ENCODE measurements at regions not wholly inside any gene's neighbourhood (a gene's known extent, or its start where the extent isn't known, plus 50 kb on each side); places are given as distances from the start of the nearest gene placed in this dataset.

GRCh38 chr5:124301850-124302249, 444.6 kb downstream of the ZNF608 start:
- H3K36me3 Mint-ChIP-seq = no peaks in the 10 kb centered on the region
- no peak for ATAC-seq (ENCODE audit: low read depth in 2 of 2)
- H3K27me3 Mint-ChIP-seq = no peaks in the 10 kb centered on the region
- no peaks in the 10 kb centered on the region for H3K27me3 ChIP-seq (ENCODE audit: control insufficient read depth, insufficient read depth, low read length)
- DNase-seq = no peak
- no peak overlapping the region for H3K27ac ChIP-seq (ENCODE audit: insufficient read depth, low read length, poor library complexity, severe bottlenecking)
- H3K4me3 ChIP-seq (ENCODE audit: low read depth, low read length) = no peak overlapping the region
- H3K4me1 Mint-ChIP-seq = no peaks in the 10 kb centered on the region
- no peaks in the 10 kb centered on the region for H3K4me1 ChIP-seq (ENCODE audit: control insufficient read depth, insufficient read depth, low read length, poor library complexity, severe bottlenecking)
- no peak overlapping the region for H3K4me3 Mint-ChIP-seq
- H3K36me3 ChIP-seq (ENCODE audit: control insufficient read depth, insufficient read depth, low read length) = no peaks in the 10 kb centered on the region
- H3K27ac Mint-ChIP-seq = no peak overlapping the region
- peaks cover 0 to 4% (median 0%) of the 10 kb centered on the region in 7 donors for H3K9me3 Mint-ChIP-seq
- no peaks in the 10 kb centered on the region for H3K9me3 ChIP-seq (ENCODE audit: control insufficient read depth in 2 of 2, low read length in 2 of 2)

GRCh38 chr5:124300815-124301621, 445.4 kb downstream of the ZNF608 start:
- H3K27me3 Mint-ChIP-seq = no peaks in the 10 kb centered on the region
- Histone ChIP-seq H3K9me3 (ENCODE audit: control insufficient read depth in 2 of 2, low read length in 2 of 2) (no peaks in the 10 kb centered on the region), H3K4me3 (ENCODE audit: low read depth, low read length) (no peak overlapping the region), H3K27me3 (ENCODE audit: control insufficient read depth, insufficient read depth, low read length) (no peaks in the 10 kb centered on the region), H3K4me1 (ENCODE audit: control insufficient read depth, insufficient read depth, low read length, poor library complexity, severe bottlenecking) (no peaks in the 10 kb centered on the region), H3K36me3 (ENCODE audit: control insufficient read depth, insufficient read depth, low read length) (no peaks in the 10 kb centered on the region), H3K27ac (ENCODE audit: insufficient read depth, low read length, poor library complexity, severe bottlenecking) (no peak overlapping the region)
- no peak overlapping the region for H3K4me3 Mint-ChIP-seq
- H3K27ac Mint-ChIP-seq = no peak overlapping the region
- H3K4me1 Mint-ChIP-seq = no peaks in the 10 kb centered on the region
- no peaks in the 10 kb centered on the region for H3K36me3 Mint-ChIP-seq
- H3K9me3 Mint-ChIP-seq = peaks cover 0 to 5% (median 0%) of the 10 kb centered on the region in 7 donors
- DNase-seq = no peak
- no peak for ATAC-seq (ENCODE audit: low read depth in 2 of 2)

- Mint-ChIP-seq H3K4me1 (no peaks in the 10 kb centered on the region), H3K36me3 (no peaks in the 10 kb centered on the region), H3K27me3 (no peaks in the 10 kb centered on the region), H3K4me3 (no peak overlapping the region), H3K9me3 (peaks cover 0 to 11% (median 0%) of the 10 kb centered on the region in 7 donors), H3K27ac (no peak overlapping the region)
- no peak for DNase-seq
- no peak for ATAC-seq (ENCODE audit: low read depth in 2 of 2)
- Histone ChIP-seq H3K4me1 (ENCODE audit: control insufficient read depth, insufficient read depth, low read length, poor library complexity, severe bottlenecking) (no peaks in the 10 kb centered on the region), H3K27ac (ENCODE audit: insufficient read depth, low read length, poor library complexity, severe bottlenecking) (no peak overlapping the region), H3K27me3 (ENCODE audit: control insufficient read depth, insufficient read depth, low read length) (no peaks in the 10 kb centered on the region), H3K9me3 (ENCODE audit: control insufficient read depth in 2 of 2, low read length in 2 of 2) (no peaks in the 10 kb centered on the region), H3K4me3 (ENCODE audit: low read depth, low read length) (no peak overlapping the region), H3K36me3 (ENCODE audit: control insufficient read depth, insufficient read depth, low read length) (no peaks in the 10 kb centered on the region)
These were observed 448.6 kb downstream of the ZNF608 start for GRCh38 chr5:124297826-124298225.

- H3K36me3 ChIP-seq (ENCODE audit: control insufficient read depth, insufficient read depth, low read length) = no peaks in the 10 kb centered on the region
- ATAC-seq (ENCODE audit: low read depth in 2 of 2) = no peak
- no peak for DNase-seq
- no peak overlapping the region for H3K27ac ChIP-seq (ENCODE audit: insufficient read depth, low read length, poor library complexity, severe bottlenecking)
- H3K27ac Mint-ChIP-seq = no peak overlapping the region
- H3K27me3 Mint-ChIP-seq = no peaks in the 10 kb centered on the region
- H3K36me3 Mint-ChIP-seq = no peaks in the 10 kb centered on the region
- no peaks in the 10 kb centered on the region for H3K4me1 ChIP-seq (ENCODE audit: control insufficient read depth, insufficient read depth, low read length, poor library complexity, severe bottlenecking)
- no peaks in the 10 kb centered on the region for H3K4me1 Mint-ChIP-seq
- no peaks in the 10 kb centered on the region for H3K9me3 ChIP-seq (ENCODE audit: control insufficient read depth in 2 of 2, low read length in 2 of 2)
- no peak overlapping the region for H3K4me3 ChIP-seq (ENCODE audit: low read depth, low read length)
- no peak overlapping the region for H3K4me3 Mint-ChIP-seq
- H3K9me3 Mint-ChIP-seq = peaks cover 0 to 12% (median 1%) of the 10 kb centered on the region in 7 donors
- H3K27me3 ChIP-seq (ENCODE audit: control insufficient read depth, insufficient read depth, low read length) = no peaks in the 10 kb centered on the region
These were observed 454.1 kb downstream of the ZNF608 start for GRCh38 chr5:124292322-124292855.

- DNase-seq = no peak
- Histone ChIP-seq H3K4me1 (ENCODE audit: control insufficient read depth, insufficient read depth, low read length, poor library complexity, severe bottlenecking) (no peaks in the 10 kb centered on the region), H3K27me3 (ENCODE audit: control insufficient read depth, insufficient read depth, low read length) (no peaks in the 10 kb centered on the region), H3K9me3 (ENCODE audit: control insufficient read depth in 2 of 2, low read length in 2 of 2) (no peaks in the 10 kb centered on the region), H3K27ac (ENCODE audit: insufficient read depth, low read length, poor library complexity, severe bottlenecking) (no peak overlapping the region), H3K36me3 (ENCODE audit: control insufficient read depth, insufficient read depth, low read length) (no peaks in the 10 kb centered on the region), H3K4me3 (ENCODE audit: low read depth, low read length) (no peak overlapping the region)
- ATAC-seq (ENCODE audit: low read depth in 2 of 2) = no peak
- Mint-ChIP-seq H3K4me3 (no peak overlapping the region), H3K27ac (no peak overlapping the region), H3K4me1 (no peaks in the 10 kb centered on the region), H3K9me3 (peaks cover 0 to 8% (median 1%) of the 10 kb centered on the region in 7 donors), H3K27me3 (no peaks in the 10 kb centered on the region), H3K36me3 (no peaks in the 10 kb centered on the region)
These were observed 456.7 kb downstream of the ZNF608 start for GRCh38 chr5:124289641-124290311.

GRCh38 chr5:124289130-124289529, 457.3 kb downstream of the ZNF608 start:
- H3K27ac ChIP-seq (ENCODE audit: insufficient read depth, low read length, poor library complexity, severe bottlenecking) = no peak overlapping the region
- no peaks in the 10 kb centered on the region for H3K36me3 ChIP-seq (ENCODE audit: control insufficient read depth, insufficient read depth, low read length)
- Mint-ChIP-seq H3K36me3 (no peaks in the 10 kb centered on the region), H3K9me3 (peaks cover 0 to 11% (median 1%) of the 10 kb centered on the region in 7 donors), H3K4me1 (no peaks in the 10 kb centered on the region), H3K27ac (no peak overlapping the region), H3K27me3 (no peaks in the 10 kb centered on the region), H3K4me3 (no peak overlapping the region)
- no peak overlapping the region for H3K4me3 ChIP-seq (ENCODE audit: low read depth, low read length)
- DNase-seq (no peak), ATAC-seq (ENCODE audit: low read depth in 2 of 2) (no peak)
- no peaks in the 10 kb centered on the region for H3K4me1 ChIP-seq (ENCODE audit: control insufficient read depth, insufficient read depth, low read length, poor library complexity, severe bottlenecking)
- no peaks in the 10 kb centered on the region for H3K27me3 ChIP-seq (ENCODE audit: control insufficient read depth, insufficient read depth, low read length)
- H3K9me3 ChIP-seq (ENCODE audit: control insufficient read depth in 2 of 2, low read length in 2 of 2) = no peaks in the 10 kb centered on the region

GRCh38 chr5:124287813-124288212, 458.6 kb downstream of the ZNF608 start:
- H3K4me1 ChIP-seq (ENCODE audit: control insufficient read depth, insufficient read depth, low read length, poor library complexity, severe bottlenecking) = no peaks in the 10 kb centered on the region
- H3K27me3 ChIP-seq (ENCODE audit: control insufficient read depth, insufficient read depth, low read length) = no peaks in the 10 kb centered on the region
- Mint-ChIP-seq H3K36me3 (no peaks in the 10 kb centered on the region), H3K27me3 (no peaks in the 10 kb centered on the region), H3K4me1 (no peaks in the 10 kb centered on the region), H3K4me3 (no peak overlapping the region), H3K9me3 (peaks cover 0 to 13% (median 1%) of the 10 kb centered on the region in 7 donors), H3K27ac (no peak overlapping the region)
- H3K27ac ChIP-seq (ENCODE audit: insufficient read depth, low read length, poor library complexity, severe bottlenecking) = no peak overlapping the region
- ATAC-seq (ENCODE audit: low read depth in 2 of 2) (no peak), DNase-seq (no peak)
- H3K4me3 ChIP-seq (ENCODE audit: low read depth, low read length) = no peak overlapping the region
- H3K9me3 ChIP-seq (ENCODE audit: control insufficient read depth in 2 of 2, low read length in 2 of 2) = no peaks in the 10 kb centered on the region
- H3K36me3 ChIP-seq (ENCODE audit: control insufficient read depth, insufficient read depth, low read length) = no peaks in the 10 kb centered on the region
